ENCODE measurements at regions not wholly inside any gene's neighbourhood (a gene's known extent, or its start where the extent isn't known, plus 50 kb on each side); places are given as distances from the start of the nearest gene placed in this dataset.

GRCh38 chr3:165716592-165716991 lies 120.6 kb downstream of the BCHE start:
- Histone ChIP-seq H3K4me1 (no peaks in the 10 kb centered on the region), H3K27me3 (replicated peaks in 1 of 7) (no peaks in the 10 kb centered on the region), H3K9me3 (peaks cover 0 to 49% (median 22%) of the 10 kb centered on the region in 8 donors), H3K4me3 (no peak overlapping the region), H3K27ac (no peak overlapping the region), H3K36me3 (no peaks in the 10 kb centered on the region)
- DNase-seq: no peak
- TF ChIP-seq POLR2AphosphoS5 (IDR thresholded peaks at IDR 0.05): no peak
- no peak for TF ChIP-seq POLR2A (IDR thresholded peaks at IDR 0.05)
- no peak for TF ChIP-seq CTCF (IDR thresholded peaks at IDR 0.05 in 8 of 11, conservative IDR thresholded peaks at IDR 0.05 in 3 of 11)
- intact Hi-C loops (cut with DNase I; ENCODE audit: low total_unique reads): no loop called here

- Histone ChIP-seq H3K27me3 (replicated peaks in 1 of 7) (no peaks in the 10 kb centered on the region), H3K4me3 (no peak overlapping the region), H3K9me3 (peaks cover 0 to 21% (median 2%) of the 10 kb centered on the region in 8 donors), H3K36me3 (no peaks in the 10 kb centered on the region), H3K4me1 (no peaks in the 10 kb centered on the region), H3K27ac (no peak overlapping the region)
- TF ChIP-seq CTCF (IDR thresholded peaks at IDR 0.05 in 8 of 11, conservative IDR thresholded peaks at IDR 0.05 in 3 of 11): no peak
- TF ChIP-seq POLR2A (IDR thresholded peaks at IDR 0.05): no peak
- TF ChIP-seq POLR2AphosphoS5 (IDR thresholded peaks at IDR 0.05): no peak
- intact Hi-C loops (cut with DNase I; ENCODE audit: low total_unique reads): no loop called here
- no peak for DNase-seq
- WGBS, 5 donors: 90 to 97% (median 95%) methylated on average over 4 to 7 of the region's 7 CpGs
Observed at GRCh38 chr3:165713479-165713878, 123.7 kb downstream of the BCHE start.

GRCh38 chr3:165712382-165712781 lies 124.8 kb downstream of the BCHE start:
- H3K27me3 ChIP-seq (replicated peaks in 1 of 7): no peaks in the 10 kb centered on the region
- H3K36me3 ChIP-seq: no peaks in the 10 kb centered on the region
- no peak overlapping the region for H3K4me3 ChIP-seq
- TF ChIP-seq POLR2AphosphoS5 (IDR thresholded peaks at IDR 0.05): no peak
- no peak for TF ChIP-seq POLR2A (IDR thresholded peaks at IDR 0.05)
- no peak for TF ChIP-seq CTCF (IDR thresholded peaks at IDR 0.05 in 8 of 11, conservative IDR thresholded peaks at IDR 0.05 in 3 of 11)
- peaks cover 0 to 14% (median 4%) of the 10 kb centered on the region in 8 donors for H3K9me3 ChIP-seq
- intact Hi-C loops (cut with DNase I; ENCODE audit: low total_unique reads): no loop called here
- H3K4me1 ChIP-seq: no peaks in the 10 kb centered on the region
- 84 to 96% (median 89%) methylated on average over 4 to 8 of the region's 8 CpGs for WGBS, 5 donors
- DNase-seq: no peak
- H3K27ac ChIP-seq: no peak overlapping the region

GRCh38 chr3:165697910-165698309 lies 139.3 kb downstream of the BCHE start:
- H3K36me3 ChIP-seq: no peaks in the 10 kb centered on the region
- intact Hi-C loops (cut with DNase I; ENCODE audit: low total_unique reads): no loop called here
- peaks cover 0 to 6% (median 2%) of the 10 kb centered on the region in 8 donors for H3K9me3 ChIP-seq
- no peak for DNase-seq
- H3K27me3 ChIP-seq (replicated peaks in 1 of 7): no peaks in the 10 kb centered on the region
- TF ChIP-seq CTCF (IDR thresholded peaks at IDR 0.05 in 8 of 11, conservative IDR thresholded peaks at IDR 0.05 in 3 of 11): no peak
- TF ChIP-seq POLR2A (IDR thresholded peaks at IDR 0.05): no peak
- no peak for TF ChIP-seq POLR2AphosphoS5 (IDR thresholded peaks at IDR 0.05)
- no peaks in the 10 kb centered on the region for H3K4me1 ChIP-seq
- WGBS, 5 donors: 84 to 93% (median 89%) methylated on average over 2 of the region's 2 CpGs
- no peak overlapping the region for H3K4me3 ChIP-seq
- H3K27ac ChIP-seq: no peak overlapping the region
